ENCODE measurements at regions not wholly inside any gene's neighbourhood (a gene's known extent, or its start where the extent isn't known, plus 50 kb on each side); places are given as distances from the start of the nearest gene placed in this dataset.

DNA sequence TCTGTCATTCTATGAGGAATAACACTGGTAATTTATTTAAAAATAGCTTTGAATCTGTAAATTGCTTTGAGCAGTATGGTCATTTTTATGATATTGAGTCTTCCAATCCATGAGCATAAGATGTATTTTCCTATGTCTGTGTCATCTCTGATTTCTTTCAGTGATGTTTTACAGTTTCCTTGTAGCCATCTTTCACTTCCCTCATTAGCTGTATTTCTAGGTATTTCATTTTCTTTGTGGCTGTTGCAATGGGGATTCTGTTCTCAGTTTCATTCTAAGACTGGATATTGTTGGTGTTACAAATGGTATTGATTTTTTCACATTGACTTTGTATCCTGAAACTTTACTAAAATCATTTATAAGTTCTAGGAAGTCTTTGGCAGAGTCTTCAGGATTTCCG is 116.2 kb downstream of the DDX3Y start:
- H3K4me1 ChIP-seq (ENCODE audit: insufficient read depth, poor library complexity, severe bottlenecking): no peaks in the 10 kb centered on the region
- no peak for ATAC-seq (ENCODE audit: low read depth)
- DNase-seq (ENCODE audit: low spot score): no peak
- TF ChIP-seq CTCF (IDR thresholded peaks at IDR 0.05; ENCODE audit: poor library complexity, severe bottlenecking): no peak
- no peaks in the 10 kb centered on the region for H3K36me3 ChIP-seq (ENCODE audit: low read depth)
- H3K27me3 ChIP-seq (ENCODE audit: insufficient read depth, poor library complexity, severe bottlenecking): no peaks in the 10 kb centered on the region
- no peaks in the 10 kb centered on the region for H3K9me3 ChIP-seq (ENCODE audit: severe bottlenecking)
- H3K4me3 ChIP-seq (ENCODE audit: severe bottlenecking): no peak overlapping the region
- H3K27ac ChIP-seq (ENCODE audit: poor library complexity, severe bottlenecking): no peak overlapping the region

GRCh38 chrY:13023607-13024006 is 118.9 kb downstream of the DDX3Y start:
- Histone ChIP-seq H3K36me3 (ENCODE audit: low read depth) (no peaks in the 10 kb centered on the region), H3K4me1 (ENCODE audit: insufficient read depth, poor library complexity, severe bottlenecking) (no peaks in the 10 kb centered on the region), H3K27ac (ENCODE audit: poor library complexity, severe bottlenecking) (no peak overlapping the region), H3K27me3 (ENCODE audit: insufficient read depth, poor library complexity, severe bottlenecking) (no peaks in the 10 kb centered on the region), H3K9me3 (ENCODE audit: severe bottlenecking) (no peaks in the 10 kb centered on the region), H3K4me3 (ENCODE audit: severe bottlenecking) (no peak overlapping the region)
- TF ChIP-seq CTCF (IDR thresholded peaks at IDR 0.05; ENCODE audit: poor library complexity, severe bottlenecking): no peak
- DNase-seq (ENCODE audit: low spot score) (no peak), ATAC-seq (ENCODE audit: low read depth) (no peak)

- no peak overlapping the region for H3K27ac ChIP-seq (ENCODE audit: poor library complexity, severe bottlenecking)
- DNase-seq (ENCODE audit: low spot score) (no peak), ATAC-seq (ENCODE audit: low read depth) (no peak)
- TF ChIP-seq CTCF (IDR thresholded peaks at IDR 0.05; ENCODE audit: poor library complexity, severe bottlenecking): no peak
- H3K9me3 ChIP-seq (ENCODE audit: severe bottlenecking): no peaks in the 10 kb centered on the region
- no peaks in the 10 kb centered on the region for H3K36me3 ChIP-seq (ENCODE audit: low read depth)
- H3K4me3 ChIP-seq (ENCODE audit: severe bottlenecking): no peak overlapping the region
- no peaks in the 10 kb centered on the region for H3K27me3 ChIP-seq (ENCODE audit: insufficient read depth, poor library complexity, severe bottlenecking)
- H3K4me1 ChIP-seq (ENCODE audit: insufficient read depth, poor library complexity, severe bottlenecking): no peaks in the 10 kb centered on the region
Measured at GRCh38 chrY:13024447-13024846, 119.8 kb downstream of the DDX3Y start.

GRCh38 chrY:13026906-13027305 is 122.2 kb downstream of the DDX3Y start:
- TF ChIP-seq CTCF (IDR thresholded peaks at IDR 0.05; ENCODE audit: poor library complexity, severe bottlenecking): no peak
- no peaks in the 10 kb centered on the region for H3K9me3 ChIP-seq (ENCODE audit: severe bottlenecking)
- H3K4me1 ChIP-seq (ENCODE audit: insufficient read depth, poor library complexity, severe bottlenecking): no peaks in the 10 kb centered on the region
- no peaks in the 10 kb centered on the region for H3K27me3 ChIP-seq (ENCODE audit: insufficient read depth, poor library complexity, severe bottlenecking)
- no peak for ATAC-seq (ENCODE audit: low read depth)
- no peak overlapping the region for H3K27ac ChIP-seq (ENCODE audit: poor library complexity, severe bottlenecking)
- H3K4me3 ChIP-seq (ENCODE audit: severe bottlenecking): no peak overlapping the region
- H3K36me3 ChIP-seq (ENCODE audit: low read depth): no peaks in the 10 kb centered on the region
- DNase-seq (ENCODE audit: low spot score): no peak

DNA sequence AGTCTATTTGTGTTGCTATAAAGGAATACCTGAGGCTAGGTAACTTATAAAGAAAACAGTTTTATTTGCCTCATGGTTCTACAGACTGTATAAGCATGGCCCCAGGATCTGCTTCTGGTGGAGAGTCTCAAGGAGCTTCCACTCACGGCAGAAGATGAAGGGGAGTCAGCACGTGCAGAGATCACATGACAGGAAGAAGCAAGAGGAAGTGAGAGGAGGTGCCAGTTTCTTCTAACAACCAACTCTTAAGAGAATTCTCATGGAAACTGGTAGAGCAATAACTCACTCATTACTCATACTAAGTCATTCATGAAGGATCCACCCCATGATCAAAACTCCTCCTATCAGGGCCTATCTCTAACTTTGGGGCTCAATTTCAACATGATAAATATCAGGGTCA is 135.6 kb downstream of the DDX3Y start:
- no peak for DNase-seq (ENCODE audit: low spot score)
- Histone ChIP-seq H3K27me3 (ENCODE audit: insufficient read depth, poor library complexity, severe bottlenecking) (no peaks in the 10 kb centered on the region), H3K4me1 (ENCODE audit: insufficient read depth, poor library complexity, severe bottlenecking) (no peaks in the 10 kb centered on the region), H3K9me3 (ENCODE audit: severe bottlenecking) (no peaks in the 10 kb centered on the region), H3K36me3 (ENCODE audit: low read depth) (no peaks in the 10 kb centered on the region), H3K27ac (ENCODE audit: poor library complexity, severe bottlenecking) (no peak overlapping the region), H3K4me3 (ENCODE audit: severe bottlenecking) (no peak overlapping the region)
- no peak for ATAC-seq (ENCODE audit: low read depth)
- no peak for TF ChIP-seq CTCF (IDR thresholded peaks at IDR 0.05; ENCODE audit: poor library complexity, severe bottlenecking)

Data from RWPE2 (cell line).